ENCODE measurements at regions not wholly inside any gene's neighbourhood (a gene's known extent, or its start where the extent isn't known, plus 50 kb on each side); places are given as distances from the start of the nearest gene placed in this dataset.

DNA sequence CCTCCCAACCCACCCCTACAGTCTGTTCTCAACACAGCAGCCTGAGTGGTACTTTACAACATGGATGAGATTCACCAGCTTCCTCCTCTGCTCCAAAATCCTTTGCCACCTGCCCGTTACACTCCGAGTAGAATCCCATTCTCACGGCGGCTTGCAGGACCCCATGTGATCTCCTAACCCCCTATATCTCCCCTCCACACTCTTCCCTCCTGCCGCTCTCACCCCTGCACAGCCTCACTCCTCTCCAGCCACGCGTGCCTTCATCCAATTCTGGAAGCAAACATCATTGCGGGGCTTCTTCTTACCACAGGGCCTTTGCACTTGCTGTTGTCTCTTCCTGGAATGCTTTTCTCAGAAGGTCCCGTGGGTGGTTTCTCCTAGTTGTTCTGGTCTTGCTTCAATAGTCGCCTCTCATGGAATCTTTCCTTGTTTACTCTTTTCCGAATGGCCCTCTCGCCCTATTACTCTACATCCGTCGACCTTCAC lies 472.3 kb downstream of the CDH26 start:
- DNase-seq (ENCODE audit: low read depth), result no peak

DNA sequence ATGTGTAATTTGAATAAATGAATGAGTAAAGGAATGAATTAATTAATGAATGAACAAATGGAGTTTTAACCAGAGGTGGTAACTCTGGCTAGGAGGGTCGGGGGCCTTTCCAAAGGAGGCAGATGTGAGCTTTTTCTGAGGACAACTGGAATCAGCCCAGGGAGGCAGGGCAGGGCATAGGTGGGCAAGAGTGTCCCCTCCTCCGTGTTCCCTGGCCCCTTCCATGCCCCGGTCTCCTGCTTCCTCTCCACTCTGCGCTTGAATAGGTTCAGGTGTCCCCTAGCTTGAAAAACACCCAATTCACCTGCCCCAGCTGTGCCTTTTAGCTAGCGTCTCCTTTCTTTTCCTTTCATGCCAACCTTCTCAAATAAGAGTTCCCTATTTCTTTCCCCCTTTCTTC lies 473.1 kb downstream of the CDH26 start:
- DNase-seq (ENCODE audit: low read depth), result no peak

DNA sequence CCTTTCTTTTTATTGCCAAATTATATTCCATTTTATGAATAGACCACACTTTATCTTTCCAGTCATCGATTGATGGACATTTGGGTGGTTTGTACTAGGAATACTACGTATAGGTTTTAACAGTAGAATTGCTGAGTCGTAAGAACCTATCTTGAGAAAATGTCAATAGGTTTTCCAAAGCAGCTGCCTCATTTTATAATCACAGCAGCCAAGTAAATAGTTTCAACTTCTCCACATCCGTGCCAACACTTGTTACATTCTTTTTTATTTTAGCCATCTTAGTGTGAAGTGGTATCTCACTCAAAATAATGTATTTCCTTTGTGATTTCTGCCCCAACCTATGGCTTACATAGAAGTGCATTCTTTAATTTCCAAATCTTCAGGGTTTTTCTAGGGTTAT lies 479.2 kb downstream of the CDH26 start:
- DNase-seq (ENCODE audit: low read depth), result no peak

DNA sequence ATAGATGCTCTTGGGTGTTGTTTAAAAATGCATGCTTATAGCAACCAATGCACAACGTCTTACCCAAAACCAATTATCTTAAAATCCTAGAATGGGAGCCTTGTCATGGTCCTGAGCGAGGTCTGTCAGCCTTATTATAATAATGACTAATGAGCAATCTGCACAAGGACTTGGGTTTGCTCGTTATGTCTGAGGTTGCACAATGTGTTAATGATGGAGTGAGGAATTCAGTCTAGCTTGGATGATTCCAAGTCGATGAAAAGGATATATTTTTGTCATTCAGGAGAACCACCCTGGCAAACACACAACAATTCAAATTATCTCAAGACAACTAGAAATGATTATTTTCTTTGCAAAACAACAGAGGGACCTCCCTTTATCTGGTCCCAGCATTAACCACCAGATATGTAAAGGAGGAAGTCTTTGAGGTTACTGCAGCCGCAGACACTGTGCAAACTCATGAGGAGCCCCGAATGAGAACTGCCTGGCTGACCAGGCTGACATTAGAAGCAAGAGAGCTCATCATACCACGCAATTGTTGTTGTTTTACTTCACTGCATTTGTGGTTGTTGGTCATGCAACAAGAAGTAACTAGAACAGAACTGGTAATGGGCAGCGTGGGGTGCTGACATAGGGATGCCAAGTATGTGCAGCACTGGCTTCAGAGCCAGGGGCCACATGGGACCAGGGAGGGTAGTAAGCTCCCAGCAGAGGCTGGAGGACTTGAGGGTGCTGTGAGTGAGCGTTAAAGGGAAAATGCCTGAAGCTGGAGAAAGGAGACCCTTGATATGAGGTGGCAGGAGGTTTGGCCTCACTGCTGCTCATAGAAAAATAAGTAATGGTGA lies 488.3 kb downstream of the CDH26 start:
- DNase-seq (ENCODE audit: low read depth), result no peak

DNA sequence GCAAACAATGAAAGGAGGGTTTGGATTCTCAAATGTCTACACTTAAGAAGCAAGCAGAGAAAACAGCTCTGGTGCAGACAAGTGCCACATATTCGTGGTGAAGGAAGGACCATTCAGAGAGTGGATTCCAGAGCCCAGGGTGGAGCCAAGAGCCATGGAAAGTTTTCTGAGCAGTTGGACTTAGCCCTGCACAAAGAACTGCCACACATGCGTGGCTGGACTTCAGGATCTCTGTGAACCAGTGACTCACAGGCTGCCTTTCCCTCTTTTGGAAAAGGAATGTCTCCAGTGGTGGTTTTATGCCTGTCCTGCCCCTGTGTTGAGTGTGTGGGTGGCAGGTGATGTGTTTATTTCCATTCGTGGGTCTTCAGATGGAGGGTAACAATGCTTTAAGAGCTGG lies 489.5 kb downstream of the CDH26 start:
- no peak for DNase-seq (ENCODE audit: low read depth)

DNA sequence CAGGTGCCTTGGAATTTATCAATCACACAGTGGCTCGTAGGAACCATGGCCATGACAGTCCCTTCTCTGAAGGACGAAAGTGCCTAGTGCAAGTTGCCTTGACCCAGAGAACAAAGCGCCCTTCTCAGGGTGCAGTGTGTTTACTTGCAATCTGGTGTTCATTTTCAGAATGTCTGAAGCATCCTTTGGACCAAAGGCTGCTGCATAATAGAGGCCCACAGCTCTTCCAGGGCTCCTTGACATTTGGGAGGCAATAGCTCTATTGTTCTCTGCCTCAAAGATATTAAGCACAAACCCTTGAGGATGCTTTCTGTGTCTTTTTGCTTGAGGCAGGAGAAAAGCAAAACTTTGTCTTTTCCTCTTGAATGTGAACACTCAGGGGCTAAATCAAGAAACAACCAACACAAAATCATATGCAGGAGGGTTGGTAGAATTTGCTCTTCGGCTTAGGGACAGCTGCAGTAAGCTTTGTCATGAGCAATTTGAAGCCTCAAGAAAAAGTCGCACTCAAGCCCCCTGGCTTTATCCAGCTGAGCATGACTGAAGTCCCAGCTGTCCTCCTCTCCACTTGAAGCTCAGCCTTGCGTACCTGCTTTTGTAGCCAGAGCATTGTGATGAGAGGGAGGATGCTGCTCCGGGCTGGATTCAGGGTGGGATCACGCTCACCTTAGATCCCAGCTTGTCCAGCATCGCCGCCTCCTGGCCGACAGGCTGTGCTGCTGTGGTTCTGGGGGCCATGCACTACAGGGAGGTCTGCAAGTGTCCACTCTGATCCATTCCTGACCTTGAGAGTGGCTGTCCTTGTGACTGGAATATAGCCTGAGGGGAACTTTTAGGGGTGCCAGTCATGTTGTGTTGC lies 495.4 kb downstream of the CDH26 start:
- no peak for DNase-seq (ENCODE audit: low read depth)

DNA sequence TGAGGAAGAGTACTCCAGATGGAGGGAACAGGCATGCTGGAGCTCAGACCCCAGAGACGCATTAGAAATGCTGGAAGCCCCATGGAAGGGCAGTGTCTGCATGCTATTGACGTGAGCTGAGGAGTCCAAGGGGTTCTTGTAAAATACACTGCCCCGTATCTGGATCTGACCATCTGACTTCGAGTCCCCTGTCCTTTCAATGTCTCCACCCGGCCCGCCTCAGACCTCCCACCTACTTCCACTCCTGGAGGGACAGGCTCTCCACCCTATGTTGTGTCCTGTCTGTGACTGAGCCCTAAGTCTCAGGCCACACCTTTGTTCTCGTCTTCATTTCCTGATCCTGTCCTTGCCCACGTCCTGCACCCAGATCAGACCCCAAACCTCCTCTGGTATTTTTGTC lies 496.3 kb downstream of the CDH26 start:
- DNase-seq (ENCODE audit: low read depth), result no peak

DNA sequence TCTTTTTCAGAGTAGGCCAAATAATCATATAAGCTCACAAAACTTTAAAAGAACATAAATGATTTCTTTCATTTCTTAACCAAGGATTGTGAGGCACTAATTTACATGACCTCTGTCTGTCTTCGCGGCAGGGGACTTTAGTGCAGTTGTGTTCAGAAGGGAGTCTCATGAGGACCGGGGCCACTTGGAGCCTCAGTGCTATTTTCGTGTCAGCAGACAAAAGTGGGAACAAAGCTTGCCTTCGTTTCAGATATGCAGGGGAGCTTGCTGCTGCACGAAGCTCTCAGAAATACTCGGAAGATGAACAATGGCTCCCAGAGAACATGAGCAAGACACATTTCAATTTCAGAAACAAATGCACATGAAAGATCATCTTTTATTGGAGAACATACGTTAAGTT lies 497.0 kb downstream of the CDH26 start:
- no peak for DNase-seq (ENCODE audit: low read depth)

DNA sequence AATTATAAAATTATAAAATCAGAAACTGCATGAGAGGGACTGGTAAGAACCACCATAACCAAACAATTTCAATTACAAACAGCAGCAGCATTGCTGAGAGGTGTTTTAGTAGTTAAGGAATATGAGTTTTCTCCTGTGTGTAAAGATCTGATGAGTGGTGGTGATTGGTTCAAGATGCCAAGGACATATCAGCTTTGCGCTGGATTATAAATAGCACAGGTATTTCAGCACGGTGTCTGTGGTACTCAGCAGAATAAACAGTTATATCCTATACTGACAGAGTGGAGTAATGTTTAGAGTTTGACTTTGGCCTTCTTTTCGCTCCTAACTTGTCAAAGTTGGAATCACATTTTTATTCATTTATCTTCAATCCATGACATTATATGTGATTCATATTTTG lies 501.0 kb downstream of the CDH26 start:
- no peak for DNase-seq (ENCODE audit: low read depth)

DNA sequence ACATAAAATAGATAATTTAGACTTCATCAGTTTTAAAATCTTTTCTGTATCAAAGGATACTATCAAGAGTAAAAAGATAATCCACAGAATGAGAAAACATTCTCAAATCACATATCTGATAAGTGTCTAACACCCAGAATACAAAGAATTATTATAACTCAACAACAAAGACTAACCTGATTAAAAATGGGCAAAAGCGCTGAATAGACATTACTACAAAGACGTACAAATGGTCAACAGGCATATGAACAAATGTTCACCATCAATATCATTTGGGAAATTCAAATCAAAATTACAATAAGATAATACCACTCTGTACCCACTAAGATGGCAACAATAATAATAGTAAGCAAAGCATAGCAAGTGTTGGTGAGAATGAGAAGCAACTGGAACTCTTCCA lies 503.8 kb downstream of the CDH26 start:
- no peak for DNase-seq (ENCODE audit: low read depth)

DNA sequence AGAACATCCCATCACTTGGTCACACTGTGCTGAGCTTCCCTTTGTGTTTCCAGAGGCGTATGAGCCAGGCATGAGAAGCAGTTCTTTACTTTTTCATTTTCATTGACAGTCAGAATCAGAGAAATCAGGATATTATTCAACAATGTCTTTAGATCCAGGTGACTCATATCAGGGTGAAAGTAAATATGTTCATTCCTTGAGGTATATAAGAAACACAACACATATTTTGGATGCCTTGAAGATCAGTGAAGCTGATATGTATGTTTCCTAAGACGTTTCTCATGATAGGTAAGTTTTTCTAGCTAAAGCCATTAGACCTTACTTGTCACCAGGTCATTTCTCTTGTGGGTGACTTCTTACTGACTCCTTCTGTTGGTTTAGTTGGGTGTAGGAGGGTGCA lies 505.6 kb downstream of the CDH26 start:
- DNase-seq (ENCODE audit: low read depth), result no peak

DNA sequence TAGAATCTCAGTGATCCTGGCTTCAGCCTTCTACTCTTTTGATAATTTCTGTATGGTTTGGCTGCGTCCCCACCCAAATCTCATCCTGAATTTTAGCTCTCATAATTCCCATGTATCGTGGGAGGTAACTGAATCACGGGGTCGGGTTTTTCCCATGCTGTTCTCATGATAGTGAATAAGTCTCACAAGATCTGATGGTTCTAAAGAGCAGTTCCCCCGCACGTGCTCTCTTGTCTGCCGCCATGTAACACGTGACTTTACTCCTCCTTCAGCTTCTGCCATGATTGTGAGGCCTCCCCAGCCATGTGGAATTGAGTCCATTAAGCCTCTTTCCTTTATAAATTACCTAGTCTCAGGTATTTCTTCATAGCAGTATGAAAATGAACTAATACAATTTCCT lies 507.2 kb downstream of the CDH26 start:
- DNase-seq (ENCODE audit: low read depth), result no peak

DNA sequence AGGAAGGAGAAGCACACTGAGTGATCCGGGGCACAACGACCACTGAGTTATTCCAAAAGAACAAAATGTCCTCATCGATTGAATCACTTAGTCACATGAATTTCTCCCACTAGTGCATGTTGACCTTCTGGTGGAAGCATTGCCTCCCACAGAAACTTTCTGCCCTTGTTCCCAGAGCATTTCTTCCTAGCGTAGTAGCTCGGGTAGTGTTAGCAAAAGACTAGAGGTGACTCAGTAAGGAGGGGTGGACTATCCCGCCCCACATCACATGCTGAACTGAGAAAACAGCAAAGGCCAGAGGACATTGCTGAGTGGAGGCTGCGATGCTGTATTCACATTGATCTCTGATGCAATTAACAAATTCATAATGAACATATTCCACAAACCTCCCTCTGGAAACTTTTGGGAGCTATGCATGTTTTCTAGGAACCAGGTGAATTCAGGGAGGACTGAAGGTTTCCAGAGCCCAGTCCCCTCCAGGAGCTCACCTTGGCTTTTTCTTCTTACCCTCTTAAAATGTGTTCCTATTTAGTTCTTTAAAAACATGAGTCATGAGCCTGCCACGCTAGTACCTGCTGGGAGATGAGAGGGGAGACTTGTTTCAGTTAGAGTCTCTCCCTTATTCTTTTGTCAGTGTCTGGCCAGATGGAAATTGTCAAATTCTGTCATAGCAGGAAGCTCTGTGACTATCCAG lies 507.9 kb downstream of the CDH26 start:
- no peak for DNase-seq (ENCODE audit: low read depth)

DNA sequence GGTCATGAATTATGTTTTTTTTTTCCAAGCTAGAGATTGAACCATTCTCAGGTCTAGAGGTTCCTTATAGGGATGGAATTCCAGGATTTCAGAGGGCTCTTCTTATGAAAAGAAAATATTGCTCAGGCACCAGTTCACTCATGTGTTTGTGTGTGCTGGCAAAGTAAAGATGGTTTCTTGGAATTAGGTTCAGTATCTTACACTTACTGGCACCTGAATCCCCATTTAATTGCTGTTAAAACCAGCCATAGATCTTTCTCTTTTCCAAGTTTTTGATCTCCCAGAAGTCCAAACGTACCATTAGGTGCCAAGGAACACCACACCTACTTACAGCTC lies 508.4 kb downstream of the CDH26 start:
- no peak for DNase-seq (ENCODE audit: low read depth)

DNA sequence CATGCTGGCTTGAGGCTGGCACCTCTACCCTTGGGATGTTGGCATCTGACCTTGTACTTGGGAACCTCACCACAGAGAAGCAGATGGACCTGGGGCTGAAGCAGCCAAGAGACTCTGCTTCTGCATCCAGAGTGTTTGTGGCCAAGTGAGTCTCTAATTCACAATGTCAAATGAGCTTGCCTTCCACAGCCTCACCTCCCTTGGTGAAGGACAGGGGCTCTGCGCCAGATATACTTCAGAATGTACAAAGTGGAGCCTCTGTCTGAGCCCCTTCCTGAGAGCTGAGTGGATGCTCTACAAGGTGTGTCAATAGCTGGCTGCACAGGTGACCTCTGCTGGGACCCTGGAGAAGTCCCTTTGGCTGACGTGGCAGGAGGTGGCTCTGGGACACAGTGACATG lies 508.9 kb downstream of the CDH26 start:
- no peak for DNase-seq (ENCODE audit: low read depth)

DNA sequence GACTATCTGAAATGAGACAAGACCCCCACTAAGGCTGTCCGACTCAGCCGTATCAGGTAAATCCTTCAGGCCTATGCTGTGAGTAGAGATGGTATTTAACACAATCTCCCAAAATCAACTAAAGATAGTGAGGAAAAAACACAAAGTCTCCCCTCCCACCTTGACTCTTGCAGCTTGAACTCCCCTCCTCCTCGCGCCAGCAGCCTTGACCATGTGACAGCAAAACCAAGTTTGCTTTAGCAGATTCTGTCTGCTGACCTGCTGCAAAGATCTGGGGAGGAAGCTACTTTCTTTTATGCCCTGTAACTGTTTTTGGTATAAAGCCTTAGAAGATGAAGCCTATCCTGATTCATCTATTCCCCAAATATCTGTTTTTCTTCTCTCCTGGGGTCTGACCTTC lies 509.5 kb downstream of the CDH26 start:
- DNase-seq (ENCODE audit: low read depth), result no peak

DNA sequence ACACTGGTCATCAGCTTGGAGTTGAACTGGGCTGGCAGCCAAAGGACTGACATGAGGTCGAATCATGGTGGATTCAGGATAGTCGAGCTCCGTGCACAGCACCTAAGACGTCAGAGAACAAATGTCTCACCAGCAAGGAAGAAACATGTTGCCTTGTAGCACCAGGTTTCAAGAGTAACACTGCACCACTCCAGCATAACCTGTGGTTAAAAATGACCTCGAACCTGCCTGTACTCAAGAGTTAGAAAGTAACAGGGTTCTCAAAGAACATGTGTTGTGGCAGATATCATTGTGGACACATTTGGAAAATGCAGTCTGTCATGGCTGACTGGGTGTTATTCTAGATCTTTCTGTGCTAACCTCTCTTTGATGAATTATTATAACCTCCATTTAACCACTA lies 511.6 kb downstream of the CDH26 start:
- no peak for DNase-seq (ENCODE audit: low read depth)

DNA sequence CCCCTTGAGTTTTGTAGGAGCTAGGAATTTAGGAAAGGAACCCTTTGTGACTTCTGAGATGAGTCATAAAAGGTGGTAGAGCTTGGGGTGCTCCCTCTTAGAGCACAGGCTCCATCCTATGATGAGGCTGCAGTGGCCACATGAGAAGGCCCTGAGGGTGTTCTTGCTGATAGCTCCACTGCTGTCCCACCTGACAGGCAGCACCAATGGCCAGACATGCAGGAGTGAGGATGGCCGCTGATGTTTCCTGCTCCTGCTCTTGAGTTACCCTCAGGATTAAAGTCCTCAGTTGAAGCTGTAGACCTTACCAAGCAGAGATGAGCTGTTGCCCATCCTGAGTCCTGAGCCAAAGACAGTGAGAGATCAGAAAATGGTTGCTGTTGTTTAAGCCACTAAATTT lies 512.1 kb downstream of the CDH26 start:
- DNase-seq (ENCODE audit: low read depth), result no peak

DNA sequence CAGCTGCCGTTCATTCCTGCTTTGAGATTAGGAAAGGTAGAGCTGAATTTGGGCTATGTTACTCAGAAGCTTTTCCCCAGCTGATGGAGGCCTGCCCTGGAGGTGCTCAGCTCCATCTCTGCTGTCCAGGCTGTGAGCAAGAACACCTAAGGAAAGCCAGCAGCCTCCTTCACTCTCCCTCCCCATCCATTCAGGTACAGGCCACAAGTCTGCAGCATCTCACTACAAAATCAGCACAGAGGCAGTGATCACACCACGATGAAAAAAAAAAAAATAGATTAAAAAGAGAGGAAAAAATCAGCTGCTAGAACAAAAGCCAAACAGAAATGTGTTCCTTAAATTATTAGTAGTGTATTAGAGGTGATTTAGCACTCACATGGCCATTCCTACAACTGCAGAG lies 515.0 kb downstream of the CDH26 start:
- DNase-seq (ENCODE audit: low read depth), result no peak

DNA sequence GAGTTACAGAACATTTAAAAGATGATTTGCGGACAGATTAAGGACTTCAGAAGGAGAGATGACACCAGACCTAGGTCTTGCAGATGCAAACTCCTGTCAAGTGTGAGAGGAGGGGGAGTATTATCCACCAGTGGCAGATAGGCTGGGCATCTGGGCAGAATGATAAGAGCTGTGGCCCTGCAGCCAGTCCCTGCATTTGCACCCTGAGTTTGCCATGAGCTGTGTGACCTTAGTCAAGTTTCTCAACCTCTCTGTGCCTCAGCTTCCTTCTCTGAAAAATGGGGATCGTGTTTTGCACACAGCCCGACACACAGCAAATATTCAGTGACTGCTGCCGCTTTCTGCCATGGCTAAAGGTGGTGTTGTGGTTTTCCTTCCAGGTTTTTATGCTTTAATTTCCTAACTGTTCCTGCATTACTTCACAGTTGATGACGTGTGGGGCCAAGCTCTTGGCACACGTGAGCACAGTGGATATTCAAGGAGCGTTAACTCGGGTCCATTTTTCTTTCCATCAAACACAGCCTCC lies 516.2 kb downstream of the CDH26 start:
- DNase-seq (ENCODE audit: low read depth), result no peak

DNA sequence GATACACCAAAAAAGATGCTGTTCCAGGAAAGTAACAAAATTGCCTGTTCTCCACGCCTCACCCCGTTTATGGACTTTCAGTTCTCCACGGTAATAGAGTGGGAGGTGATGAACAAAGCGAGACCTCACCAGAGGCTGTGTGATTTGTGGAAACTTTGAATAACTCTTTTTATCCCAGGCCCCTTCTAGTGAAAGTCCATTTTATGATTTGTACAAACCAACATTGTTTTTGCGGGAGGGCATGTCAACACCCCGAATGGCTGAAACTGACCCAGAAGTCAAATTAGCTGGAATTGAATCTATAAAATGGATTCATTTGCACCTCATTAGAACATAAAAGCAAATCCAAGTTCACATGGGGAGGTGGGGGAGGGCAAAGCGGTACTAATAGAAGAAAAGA lies 517.8 kb downstream of the CDH26 start:
- DNase-seq (ENCODE audit: low read depth), result no peak

DNA sequence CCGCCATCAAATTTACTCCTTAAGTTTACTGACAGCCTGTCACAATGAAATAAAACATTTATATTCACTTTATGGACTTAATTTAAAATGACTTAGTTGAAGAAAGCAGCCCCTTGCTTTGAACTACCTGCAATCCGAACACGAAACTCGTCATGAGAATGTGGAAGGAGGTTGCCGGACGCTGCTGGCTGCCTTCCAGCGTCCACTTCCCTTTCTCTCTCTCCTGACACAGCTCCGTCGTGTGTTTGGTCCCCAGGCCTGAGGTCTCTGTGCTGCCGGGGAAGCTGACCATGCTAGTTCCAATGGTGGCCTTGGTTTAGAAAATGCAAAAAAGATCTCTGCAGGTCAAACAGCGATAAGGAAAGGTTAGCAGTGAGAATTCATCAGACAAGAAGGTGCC lies 519.7 kb downstream of the CDH26 start:
- no peak for DNase-seq (ENCODE audit: low read depth)

DNA sequence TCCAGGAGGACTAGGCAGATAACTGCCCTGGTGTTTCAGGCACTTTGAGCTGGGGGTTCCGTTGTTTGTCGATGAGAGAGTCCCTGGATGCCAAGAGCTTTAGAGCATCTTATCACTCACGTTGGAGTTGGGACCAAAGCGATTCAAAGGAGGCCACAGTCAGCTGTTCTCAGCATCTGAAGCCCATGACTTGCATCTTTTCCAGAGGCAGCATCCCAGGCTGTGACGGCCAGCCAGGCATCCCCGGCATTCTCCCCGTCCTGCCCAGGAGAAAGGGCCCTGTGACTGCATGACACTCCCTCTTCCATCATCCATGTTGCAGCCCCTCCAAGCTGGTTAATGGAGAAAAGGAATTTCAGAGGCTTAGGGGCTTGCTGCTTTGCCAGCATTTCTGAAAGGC lies 520.3 kb downstream of the CDH26 start:
- no peak for DNase-seq (ENCODE audit: low read depth)

All from T follicular helper cell (primary cell).